ENCODE measurements at regions not wholly inside any gene's neighbourhood (a gene's known extent, or its start where the extent isn't known, plus 50 kb on each side); places are given as distances from the start of the nearest gene placed in this dataset.
A peak's percentile ranks its signal among the peaks of the same experiment; 100 is the strongest.

GRCh38 chr6:166760288-166760687 is 133.2 kb upstream of the RPS6KA2 start:
- peaks cover 14% of the 10 kb centered on the region for H3K4me1 ChIP-seq (ENCODE audit: control insufficient read depth, insufficient read depth, low read length)
- H3K27ac ChIP-seq (ENCODE audit: low read depth, low read length), result no peak overlapping the region
- no peaks in the 10 kb centered on the region for H3K9me3 ChIP-seq (ENCODE audit: control insufficient read depth, insufficient read depth, low read length)
- H3K4me3 ChIP-seq (ENCODE audit: low read depth, low read length), result no peak overlapping the region
- WGBS (ENCODE audit: insufficient coverage), result 96% methylated on average over 4 of the region's 11 CpGs
- no peaks in the 10 kb centered on the region for H3K27me3 ChIP-seq (ENCODE audit: control insufficient read depth, insufficient read depth, low read length)
- no peak for DNase-seq (ENCODE audit: low read depth in 4 of 6, low spot score in 6 of 6)
- H3K36me3 ChIP-seq (ENCODE audit: control insufficient read depth, insufficient read depth, low read length), result peaks cover 15% of the 10 kb centered on the region

- no peak for DNase-seq (ENCODE audit: low read depth in 4 of 6, low spot score in 6 of 6)
- H3K9me3 ChIP-seq (ENCODE audit: control insufficient read depth, insufficient read depth, low read length), result no peaks in the 10 kb centered on the region
- no peak overlapping the region for H3K27ac ChIP-seq (ENCODE audit: low read depth, low read length)
- no peaks in the 10 kb centered on the region for H3K36me3 ChIP-seq (ENCODE audit: control insufficient read depth, insufficient read depth, low read length)
- H3K27me3 ChIP-seq (ENCODE audit: control insufficient read depth, insufficient read depth, low read length), result no peaks in the 10 kb centered on the region
- peaks cover 14% of the 10 kb centered on the region for H3K4me1 ChIP-seq (ENCODE audit: control insufficient read depth, insufficient read depth, low read length)
- H3K4me3 ChIP-seq (ENCODE audit: low read depth, low read length), result no peak overlapping the region
- 43% methylated on average over 6 of the region's 15 CpGs for WGBS (ENCODE audit: insufficient coverage)
These were observed 131.2 kb upstream of the RPS6KA2 start for GRCh38 chr6:166758136-166758704.

GRCh38 chr6:166757232-166758135 is 130.4 kb upstream of the RPS6KA2 start:
- 13% methylated on average over 20 of the region's 24 CpGs for WGBS (ENCODE audit: insufficient coverage)
- Histone ChIP-seq H3K4me1 (ENCODE audit: control insufficient read depth, insufficient read depth, low read length) (peaks cover 14% of the 10 kb centered on the region), H3K9me3 (ENCODE audit: control insufficient read depth, insufficient read depth, low read length) (no peaks in the 10 kb centered on the region), H3K27me3 (ENCODE audit: control insufficient read depth, insufficient read depth, low read length) (no peaks in the 10 kb centered on the region), H3K4me3 (ENCODE audit: low read depth, low read length) (peak overlapping the region; percentile 1), H3K27ac (ENCODE audit: low read depth, low read length) (no peak overlapping the region), H3K36me3 (ENCODE audit: control insufficient read depth, insufficient read depth, low read length) (no peaks in the 10 kb centered on the region)
- DNase-seq (ENCODE audit: low read depth in 4 of 6, low spot score in 6 of 6), result peak in 2 of 6 donors; percentile 51 to 82

GRCh38 chr6:166754218-166755030 is 127.4 kb upstream of the RPS6KA2 start:
- Histone ChIP-seq H3K27me3 (ENCODE audit: control insufficient read depth, insufficient read depth, low read length) (no peaks in the 10 kb centered on the region), H3K9me3 (ENCODE audit: control insufficient read depth, insufficient read depth, low read length) (no peaks in the 10 kb centered on the region), H3K36me3 (ENCODE audit: control insufficient read depth, insufficient read depth, low read length) (no peaks in the 10 kb centered on the region), H3K27ac (ENCODE audit: low read depth, low read length) (no peak overlapping the region), H3K4me3 (ENCODE audit: low read depth, low read length) (no peak overlapping the region), H3K4me1 (ENCODE audit: control insufficient read depth, insufficient read depth, low read length) (peaks cover 22% of the 10 kb centered on the region)
- 86% methylated on average over 13 of the region's 13 CpGs for WGBS (ENCODE audit: insufficient coverage)
- no peak for DNase-seq (ENCODE audit: low read depth in 4 of 6, low spot score in 6 of 6)

GRCh38 chr6:166752928-166753721 is 126.1 kb upstream of the RPS6KA2 start:
- no peak for DNase-seq (ENCODE audit: low read depth in 4 of 6, low spot score in 6 of 6)
- H3K4me1 ChIP-seq (ENCODE audit: control insufficient read depth, insufficient read depth, low read length), result peaks cover 19% of the 10 kb centered on the region
- H3K27me3 ChIP-seq (ENCODE audit: control insufficient read depth, insufficient read depth, low read length), result no peaks in the 10 kb centered on the region
- H3K9me3 ChIP-seq (ENCODE audit: control insufficient read depth, insufficient read depth, low read length), result no peaks in the 10 kb centered on the region
- no peak overlapping the region for H3K27ac ChIP-seq (ENCODE audit: low read depth, low read length)
- H3K36me3 ChIP-seq (ENCODE audit: control insufficient read depth, insufficient read depth, low read length), result no peaks in the 10 kb centered on the region
- no peak overlapping the region for H3K4me3 ChIP-seq (ENCODE audit: low read depth, low read length)
- WGBS (ENCODE audit: insufficient coverage), result 100% methylated on average over 2 of the region's 6 CpGs

GRCh38 chr6:166752097-166752496 is 125.0 kb upstream of the RPS6KA2 start:
- no peak overlapping the region for H3K4me3 ChIP-seq (ENCODE audit: low read depth, low read length)
- H3K36me3 ChIP-seq (ENCODE audit: control insufficient read depth, insufficient read depth, low read length), result no peaks in the 10 kb centered on the region
- no peak overlapping the region for H3K27ac ChIP-seq (ENCODE audit: low read depth, low read length)
- H3K9me3 ChIP-seq (ENCODE audit: control insufficient read depth, insufficient read depth, low read length), result no peaks in the 10 kb centered on the region
- no peaks in the 10 kb centered on the region for H3K27me3 ChIP-seq (ENCODE audit: control insufficient read depth, insufficient read depth, low read length)
- no peak for DNase-seq (ENCODE audit: low read depth in 4 of 6, low spot score in 6 of 6)
- 100% methylated on average over 3 of the region's 9 CpGs for WGBS (ENCODE audit: insufficient coverage)
- peaks cover 9% of the 10 kb centered on the region for H3K4me1 ChIP-seq (ENCODE audit: control insufficient read depth, insufficient read depth, low read length)

GRCh38 chr6:166751051-166751595 is 124.1 kb upstream of the RPS6KA2 start:
- Histone ChIP-seq H3K4me1 (ENCODE audit: control insufficient read depth, insufficient read depth, low read length) (peaks cover 9% of the 10 kb centered on the region), H3K27me3 (ENCODE audit: control insufficient read depth, insufficient read depth, low read length) (no peaks in the 10 kb centered on the region), H3K4me3 (ENCODE audit: low read depth, low read length) (no peak overlapping the region), H3K9me3 (ENCODE audit: control insufficient read depth, insufficient read depth, low read length) (no peaks in the 10 kb centered on the region), H3K36me3 (ENCODE audit: control insufficient read depth, insufficient read depth, low read length) (no peaks in the 10 kb centered on the region), H3K27ac (ENCODE audit: low read depth, low read length) (no peak overlapping the region)
- 63% methylated on average over 19 of the region's 19 CpGs for WGBS (ENCODE audit: insufficient coverage)
- DNase-seq (ENCODE audit: low read depth in 4 of 6, low spot score in 6 of 6), result no peak

GRCh38 chr6:166750108-166750793 is 123.2 kb upstream of the RPS6KA2 start:
- Histone ChIP-seq H3K4me3 (ENCODE audit: low read depth, low read length) (no peak overlapping the region), H3K36me3 (ENCODE audit: control insufficient read depth, insufficient read depth, low read length) (no peaks in the 10 kb centered on the region), H3K27ac (ENCODE audit: low read depth, low read length) (no peak overlapping the region), H3K4me1 (ENCODE audit: control insufficient read depth, insufficient read depth, low read length) (peaks cover 9% of the 10 kb centered on the region), H3K27me3 (ENCODE audit: control insufficient read depth, insufficient read depth, low read length) (no peaks in the 10 kb centered on the region), H3K9me3 (ENCODE audit: control insufficient read depth, insufficient read depth, low read length) (no peaks in the 10 kb centered on the region)
- 80% methylated on average over 18 of the region's 19 CpGs for WGBS (ENCODE audit: insufficient coverage)
- no peak for DNase-seq (ENCODE audit: low read depth in 4 of 6, low spot score in 6 of 6)
